PFSK-1 (cell line): ENCODE measurements at regions not wholly inside any gene's neighbourhood (a gene's known extent, or its start where the extent isn't known, plus 50 kb on each side); places are given as distances from the start of the nearest gene placed in this dataset.

Experiments
- FOXP2 ChIP-seq: optimal IDR thresholded peaks from 2 replicates; pipeline ENCODE3; 2011; ENCODE audit warnings: borderline replicate concordance, control low read depth, inconsistent platforms; ENCODE audit not compliant: insufficient read depth; ENCODE audit errors: extremely low read length, extremely low read depth
- POLR2AphosphoS5 ChIP-seq: IDR thresholded peaks from 2 replicates; pipeline ENCODE4 v1.6.1; 2012; ENCODE audit warnings: low read depth, mild to moderate bottlenecking, control low read depth, low read length, moderate library complexity
- REST ChIP-seq, 2 experiments: IDR thresholded peaks; 2 replicates each; pipeline versions ENCODE4 v1.6.1 to v1.8.0; 2011 to 2012; ENCODE audit warnings: low read depth in 2 of 2, low read length in 2 of 2, control low read depth in 1 of 2, inconsistent platforms in 1 of 2, mild to moderate bottlenecking in 1 of 2, moderate library complexity in 1 of 2; ENCODE audit not compliant: insufficient read depth in 1 of 2
- SIN3A ChIP-seq: IDR thresholded peaks from 2 replicates; pipeline ENCODE4 v1.6.1; 2012; ENCODE audit warnings: mild to moderate bottlenecking, low read length, moderate library complexity, borderline replicate concordance; ENCODE audit not compliant: insufficient read depth
- TAF1 ChIP-seq: IDR thresholded peaks from 2 replicates; pipeline ENCODE4 v1.6.1; 2012; ENCODE audit warnings: low read length, control low read depth, borderline replicate concordance; ENCODE audit not compliant: insufficient read depth

- TF ChIP-seq TAF1 (no peak), SIN3A (no peak), REST (IDR thresholded peaks at IDR 0.05; ENCODE audit: insufficient read depth in 1 of 2, low read depth in 2 of 2, low read length in 2 of 2) (no peak), FOXP2 (no peak), POLR2AphosphoS5 (no peak)
These were observed 112.8 kb upstream of the TEX51 start for GRCh38 chr2:126785862-126786261.

GRCh38 chr2:126786765-126787164, 111.9 kb upstream of the TEX51 start:
- TF ChIP-seq REST (IDR thresholded peaks at IDR 0.05; ENCODE audit: insufficient read depth in 1 of 2, low read depth in 2 of 2, low read length in 2 of 2) = no peak
- TF ChIP-seq SIN3A = no peak
- no peak for TF ChIP-seq FOXP2
- TF ChIP-seq POLR2AphosphoS5 = no peak
- no peak for TF ChIP-seq TAF1

DNA sequence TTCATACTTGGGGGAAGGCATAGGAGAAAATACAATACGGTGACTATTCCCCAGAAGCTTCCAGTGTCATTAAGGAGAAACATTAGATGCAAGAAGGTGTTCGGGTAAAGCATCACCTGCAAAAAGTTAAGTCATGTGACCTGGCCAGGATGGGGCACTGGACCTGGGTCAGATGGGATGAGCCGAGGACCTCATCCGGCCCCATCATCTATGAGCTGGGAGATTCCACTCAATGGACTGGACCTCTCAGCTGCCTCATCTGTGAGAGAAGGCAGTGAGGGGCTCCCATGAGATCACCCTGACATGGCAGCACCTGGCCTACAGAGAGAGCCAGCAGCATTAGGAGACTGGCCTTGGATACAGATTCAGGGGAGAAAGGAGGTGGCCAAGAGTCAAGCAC, 111.4 kb upstream of the TEX51 start:
- TF ChIP-seq SIN3A = no peak
- TF ChIP-seq REST (IDR thresholded peaks at IDR 0.05; ENCODE audit: insufficient read depth in 1 of 2, low read depth in 2 of 2, low read length in 2 of 2) = no peak
- no peak for TF ChIP-seq POLR2AphosphoS5
- TF ChIP-seq FOXP2 = no peak
- no peak for TF ChIP-seq TAF1

DNA sequence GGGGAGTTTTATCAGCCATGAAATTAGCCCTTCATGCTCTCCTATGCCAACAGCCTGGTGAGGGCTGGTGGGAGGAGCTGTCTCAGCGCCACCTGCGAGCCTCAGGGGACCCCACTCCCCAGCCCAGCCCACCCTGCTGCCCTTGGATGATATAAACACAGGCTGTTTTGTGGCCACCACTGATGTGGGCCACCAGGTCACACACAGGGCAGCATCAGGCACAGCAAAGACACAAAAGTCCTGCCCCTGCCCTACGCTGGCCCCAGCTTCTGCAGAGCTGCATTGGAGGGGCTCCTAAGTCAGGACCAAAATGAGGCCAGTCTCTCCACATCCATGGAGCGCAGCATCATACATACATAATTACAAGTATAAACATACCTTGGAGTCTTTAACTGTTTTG, 110.6 kb upstream of the TEX51 start:
- TF ChIP-seq SIN3A (no peak), POLR2AphosphoS5 (no peak), REST (IDR thresholded peaks at IDR 0.05; ENCODE audit: insufficient read depth in 1 of 2, low read depth in 2 of 2, low read length in 2 of 2) (no peak), TAF1 (no peak), FOXP2 (no peak)

GRCh38 chr2:126788652-126789051, 110.0 kb upstream of the TEX51 start:
- TF ChIP-seq POLR2AphosphoS5 (no peak), SIN3A (no peak)
